A549 (cell line): ENCODE measurements at regions not wholly inside any gene's neighbourhood (a gene's known extent, or its start where the extent isn't known, plus 50 kb on each side); places are given as distances from the start of the nearest gene placed in this dataset.
"Not testable (repeated sequence)": the region's sequence is repeated elsewhere in the genome, so short reads cannot be mapped to it uniquely, and the experiment has no call there.

Experiments used
- BHLHE40 ChIP-seq: IDR thresholded peaks from 2 replicates; pipeline ENCODE4 v1.6.1; 2012; ENCODE audit warnings: low read depth, low read length, inconsistent platforms
- E2F6 ChIP-seq: IDR thresholded peaks from 2 replicates; pipeline ENCODE4 v1.6.1; 2012; ENCODE audit warnings: low read depth, borderline replicate concordance
- POLR2A ChIP-seq: IDR thresholded peaks from 2 replicates; pipeline ENCODE4 v1.6.1; 2012; ENCODE audit warnings: mild to moderate bottlenecking, low read length
- SREBF2 ChIP-seq: fragments of 450-650 bp; IDR thresholded peaks from 2 replicates; pipeline ENCODE4 v1.6.1; 2014; ENCODE audit warnings: mild to moderate bottlenecking, moderate library complexity
- ZSCAN20 ChIP-seq: fragments of 250-450 bp; sonication (Bioruptor Pico); IDR thresholded peaks from 2 replicates; pipeline ENCODE4 v1.8.0; 2022; ENCODE audit warnings: mild to moderate bottlenecking, moderate library complexity

DNA sequence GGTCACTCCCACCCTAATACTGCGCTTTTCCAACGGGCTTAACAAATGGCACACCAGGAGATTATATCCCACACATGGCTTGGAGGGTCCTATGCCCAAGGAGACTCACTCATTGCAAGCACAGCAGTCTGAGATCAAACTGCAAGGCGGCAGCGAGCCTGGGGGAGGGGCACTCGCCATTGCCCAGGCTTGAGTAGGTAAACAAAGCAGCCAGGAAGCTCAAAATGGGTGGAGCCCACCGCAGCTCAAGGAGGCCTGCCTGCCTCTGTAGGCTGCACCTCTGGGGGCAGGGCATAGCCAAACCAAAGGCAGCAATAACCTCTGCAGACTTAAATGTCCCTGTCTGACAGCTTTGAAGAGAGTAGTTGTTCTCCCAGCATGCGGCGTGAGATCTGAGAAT is 210.8 kb upstream of the MGAT5 start:
- TF ChIP-seq ZSCAN20, POLR2A, E2F6, BHLHE40, SREBF2: not testable (repeated sequence)
